Neural cell (in vitro differentiated cells): ENCODE measurements at regions not wholly inside any gene's neighbourhood (a gene's known extent, or its start where the extent isn't known, plus 50 kb on each side); places are given as distances from the start of the nearest gene placed in this dataset.

Source experiments
- H2AFZ ChIP-seq: fragments of 200-600, 300-800 bp; sonication (generic), shearing (Covaris generic); 2 replicates; pipeline ENCODE4 v1.6.0; 2014; ENCODE audit warnings: low read depth, mild to moderate bottlenecking, antibody characterized with exemption, low read length, moderate library complexity
- H3F3A ChIP-seq: fragments of 200-600 bp; shearing (Covaris generic); 2 replicates; pipeline ENCODE4 v1.6.1; 2016; ENCODE audit warnings: mild to moderate bottlenecking, moderate library complexity, mixed read lengths, antibody characterized with exemption, low read length; ENCODE audit not compliant: insufficient read depth, poor library complexity, severe bottlenecking
- H3K27ac ChIP-seq: fragments of 200-600, 300-800 bp; sonication (generic), shearing (Covaris generic); 2 replicates; pipeline ENCODE4 v1.5.1; 2014; ENCODE audit warnings: mild to moderate bottlenecking, low read length, moderate library complexity
- H3K27me3 ChIP-seq: fragments of 300-800, 200-600 bp; sonication (generic), shearing (Covaris generic); 2 replicates; pipeline ENCODE4 v1.6.0; 2014; ENCODE audit warnings: mild to moderate bottlenecking, low read depth, low read length, moderate library complexity; ENCODE audit not compliant: insufficient read depth
- H3K36me3 ChIP-seq: fragments of 300-800, 200-600 bp; sonication (generic), shearing (Covaris generic); 2 replicates; pipeline ENCODE4 v1.5.1; 2014; ENCODE audit warnings: mild to moderate bottlenecking, antibody characterized with exemption, low read length, moderate library complexity; ENCODE audit not compliant: insufficient read depth
- H3K4me2 ChIP-seq: fragments of 300-800, 200-600 bp; sonication (generic), shearing (Covaris generic); 2 replicates; pipeline ENCODE4 v1.6.0; 2014; ENCODE audit warnings: mild to moderate bottlenecking, low read length
- H3K4me3 ChIP-seq: fragments of 300-800, 200-600 bp; sonication (generic), shearing (Covaris generic); 2 replicates; pipeline ENCODE4 v1.5.1; 2014; ENCODE audit warnings: mild to moderate bottlenecking, low read length, moderate library complexity
- H3K79me2 ChIP-seq: fragments of 200-600 bp; shearing (Covaris generic); replicated peaks from 2 replicates; pipeline ENCODE4 v1.6.0; 2014; ENCODE audit warnings: mild to moderate bottlenecking, low read length, moderate library complexity; ENCODE audit not compliant: insufficient read depth
- H3K9ac ChIP-seq: fragments of 300-800, 200-600 bp; sonication (generic), shearing (Covaris generic); 2 replicates; pipeline ENCODE4 v1.6.1; 2016; ENCODE audit warnings: mild to moderate bottlenecking, low read length, mixed read lengths
- H3K9me2 ChIP-seq: fragments of 200-600 bp; shearing (Covaris generic); 2 replicates; pipeline ENCODE4 v1.6.1; 2016; ENCODE audit warnings: mild to moderate bottlenecking, low read length, mixed read lengths; ENCODE audit not compliant: insufficient read depth
- H3K9me3 ChIP-seq: fragments of 200-600, 300-800 bp; sonication (generic), shearing (Covaris generic); 2 replicates; pipeline ENCODE4 v1.6.1; 2016; ENCODE audit warnings: mild to moderate bottlenecking, mixed run types, low read length, moderate library complexity, mixed read lengths
- H4K20me1 ChIP-seq: fragments of 200-600 bp; shearing (Covaris generic); 2 replicates; pipeline ENCODE4 v1.6.1; 2016; ENCODE audit warnings: mild to moderate bottlenecking, mixed run types; ENCODE audit not compliant: insufficient read depth
- CTCF ChIP-seq: fragments of 450-650 bp; IDR thresholded peaks from 2 replicates; pipeline ENCODE4 v1.5.1; 2014; ENCODE audit warnings: antibody characterized with exemption, mild to moderate bottlenecking, moderate library complexity; ENCODE audit not compliant: poor library complexity, severe bottlenecking
- EP300 ChIP-seq: fragments of 450-650 bp; conservative IDR thresholded peaks from 2 replicates; pipeline ENCODE4 v1.6.1; 2014; ENCODE audit warnings: antibody characterized with exemption, mild to moderate bottlenecking, moderate library complexity; ENCODE audit not compliant: poor library complexity, severe bottlenecking
- EZH2 ChIP-seq: fragments of 200-600, 300-800 bp; shearing (Covaris generic), sonication (generic); IDR thresholded peaks from 2 replicates; pipeline ENCODE4 v1.6.1; 2014; ENCODE audit warnings: antibody characterized with exemption, low read length, borderline replicate concordance, mild to moderate bottlenecking; ENCODE audit not compliant: insufficient read depth, poor library complexity, severe bottlenecking
- MXI1 ChIP-seq: fragments of 450-650 bp; conservative IDR thresholded peaks from 2 replicates; pipeline ENCODE4 v1.6.1; 2014; ENCODE audit warnings: antibody characterized with exemption, mild to moderate bottlenecking; ENCODE audit not compliant: poor library complexity, severe bottlenecking
- POLR2AphosphoS5 ChIP-seq: IDR thresholded peaks from 2 replicates; pipeline ENCODE4 v1.6.1; 2012
- RAD21 ChIP-seq: fragments of 450-650 bp; conservative IDR thresholded peaks from 2 replicates; pipeline ENCODE4 v1.6.1; 2014; ENCODE audit warnings: antibody characterized with exemption, mild to moderate bottlenecking, moderate library complexity
- REST ChIP-seq: IDR thresholded peaks from 2 replicates; pipeline ENCODE4 v1.6.1; 2012; ENCODE audit warnings: borderline replicate concordance
- SMC3 ChIP-seq: fragments of 450-650 bp; conservative IDR thresholded peaks from 2 replicates; pipeline ENCODE4 v1.6.1; 2014; ENCODE audit warnings: antibody characterized with exemption, mild to moderate bottlenecking, moderate library complexity; ENCODE audit not compliant: poor library complexity
- TAF1 ChIP-seq: IDR thresholded peaks from 2 replicates; pipeline ENCODE4 v1.6.1; 2012; ENCODE audit warnings: low read depth

GRCh38 chr9:2453106-2453505 is 168.5 kb upstream of the VLDLR start:
- Histone ChIP-seq H3F3A (no peaks in the 10 kb centered on the region), H3K9ac (no peak overlapping the region), H4K20me1 (no peaks in the 10 kb centered on the region), H3K9me2 (no peaks in the 10 kb centered on the region), H3K79me2 (no peaks in the 10 kb centered on the region), H3K36me3 (no peaks in the 10 kb centered on the region), H3K27ac (no peak overlapping the region), H3K9me3 (no peaks in the 10 kb centered on the region), H2AFZ (no peak overlapping the region), H3K4me2 (no peak overlapping the region), H3K4me3 (no peak overlapping the region), H3K27me3 (no peaks in the 10 kb centered on the region)
- TF ChIP-seq POLR2AphosphoS5 (no peak), CTCF (no peak), TAF1 (no peak)

DNA sequence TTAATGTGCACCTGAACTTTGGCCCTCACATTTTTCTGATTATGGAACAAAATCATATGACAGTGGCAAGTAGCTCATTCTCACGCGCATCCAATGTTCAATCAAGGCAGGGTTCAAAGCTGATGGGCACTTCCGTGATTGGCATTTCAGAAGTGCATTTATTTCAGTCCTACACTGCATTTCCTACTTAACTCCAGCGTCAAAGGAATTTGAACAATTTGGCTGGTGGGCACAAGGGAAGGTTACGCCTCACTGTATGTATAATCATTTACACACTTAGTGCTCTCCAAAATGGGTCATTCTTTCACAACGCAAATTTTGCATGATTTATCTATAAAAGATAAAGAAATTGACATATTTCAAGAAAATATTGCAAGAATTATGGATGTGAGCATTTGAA is 167.9 kb upstream of the VLDLR start:
- H2AFZ ChIP-seq, result no peak overlapping the region

More for the DNA sequence above, 167.9 kb upstream of the VLDLR start:
- Histone ChIP-seq H3K9ac (no peak overlapping the region), H3K27ac (no peak overlapping the region), H3K79me2 (no peaks in the 10 kb centered on the region), H3F3A (no peaks in the 10 kb centered on the region), H3K4me3 (no peak overlapping the region), H4K20me1 (no peaks in the 10 kb centered on the region), H3K36me3 (no peaks in the 10 kb centered on the region), H3K9me2 (no peaks in the 10 kb centered on the region), H3K27me3 (no peaks in the 10 kb centered on the region), H3K9me3 (no peaks in the 10 kb centered on the region), H3K4me2 (no peak overlapping the region)
- TF ChIP-seq RAD21, result no peak
- no peak for TF ChIP-seq POLR2AphosphoS5
- no peak for TF ChIP-seq CTCF
- TF ChIP-seq EP300, result no peak
- no peak for TF ChIP-seq TAF1
- TF ChIP-seq MXI1, result no peak
- TF ChIP-seq EZH2, result no peak
- no peak for TF ChIP-seq SMC3
- TF ChIP-seq REST, result no peak
